PC-9 (cell line): ENCODE measurements at regions not wholly inside any gene's neighbourhood (a gene's known extent, or its start where the extent isn't known, plus 50 kb on each side); places are given as distances from the start of the nearest gene placed in this dataset.

Experiments used
- BruUV-seq: library from RNA; stranded (reverse); fragments of 400-500 nt; replicated peaks from 2 replicates; lab custom pipeline; 2021; lab: Mats Ljungman, UMichigan
- CTCF ChIA-PET: fragments of 300-600 bp; sonication (Branson Sonifier 250); formaldehyde crosslinking; loops from one replicate; lab custom pipeline; 2022; ENCODE audit warnings: antibody characterized with exemption; lab: Charles Lee
- POLR2A ChIA-PET: fragments of 300-600 bp; sonication (Branson Sonifier 250); formaldehyde crosslinking; loops from one replicate; lab custom pipeline; 2022; ENCODE audit warnings: antibody characterized with exemption; ENCODE audit not compliant: unreplicated experiment; lab: Charles Lee
- DNase-seq, 2 experiments: peaks; one replicate each; pipeline versions ENCODE4 v3.0.0 to v3.0.0-alpha.2; 2015 to 2022; ENCODE audit warnings: mixed read lengths in 1 of 2
- H2AFZ ChIP-seq: fragments of 200-600 bp; sonication (generic); 2 replicates; pipeline ENCODE4 v1.8.1; 2017; ENCODE audit warnings: antibody characterized with exemption
- H3F3A ChIP-seq: fragments of 200-600 bp; sonication (generic); 2 replicates; pipeline ENCODE4 v1.8.1; 2017; ENCODE audit warnings: antibody characterized with exemption, mild to moderate bottlenecking, low read depth; ENCODE audit not compliant: insufficient read depth
- H3K27ac ChIP-seq: fragments of 200-600 bp; sonication (generic); 2 replicates; pipeline ENCODE4 v1.6.1; 2016; ENCODE audit warnings: mixed run types
- H3K27me3 ChIP-seq: fragments of 200-600 bp; sonication (generic); 2 replicates; pipeline ENCODE4 v1.6.1; 2016; ENCODE audit warnings: low read depth, mixed run types; ENCODE audit not compliant: insufficient read depth
- H3K36me3 ChIP-seq: fragments of 200-600 bp; sonication (generic); 2 replicates; pipeline ENCODE4 v1.6.1; 2016; ENCODE audit warnings: low read depth, mixed run types
- H3K4me1 ChIP-seq: fragments of 200-600 bp; sonication (generic); replicated peaks from 2 replicates; pipeline ENCODE4 v1.6.1; 2016; ENCODE audit warnings: mixed run types; ENCODE audit not compliant: insufficient read depth
- H3K4me2 ChIP-seq: fragments of 200-600 bp; sonication (generic); 2 replicates; pipeline ENCODE4 v1.6.1; 2017; ENCODE audit warnings: mixed run types
- H3K4me3 ChIP-seq: fragments of 200-600 bp; sonication (generic); 2 replicates; pipeline ENCODE4 v1.6.1; 2016; ENCODE audit warnings: mixed run types
- H3K79me2 ChIP-seq: fragments of 200-600 bp; sonication (generic); 2 replicates; pipeline ENCODE4 v1.6.1; 2017; ENCODE audit warnings: low read depth, mixed run types
- H3K9me2 ChIP-seq: fragments of 200-600 bp; sonication (generic); 2 replicates; pipeline ENCODE4 v1.8.1; 2017; ENCODE audit warnings: mild to moderate bottlenecking; ENCODE audit not compliant: insufficient read depth
- H3K9me3 ChIP-seq: fragments of 200-600 bp; sonication (generic); 2 replicates; pipeline ENCODE4 v1.8.1; 2016; ENCODE audit warnings: low read depth; ENCODE audit not compliant: insufficient read depth
- H4K20me1 ChIP-seq: fragments of 200-600 bp; sonication (generic); 2 replicates; pipeline ENCODE4 v1.8.1; 2017; ENCODE audit not compliant: insufficient read depth
- EZH2 ChIP-seq: fragments of 200-600 bp; sonication (generic); IDR thresholded peaks from 2 replicates; pipeline ENCODE4 v1.8.0; 2017; ENCODE audit warnings: antibody characterized with exemption, low read depth
- intact Hi-C: fragments of 100-400 bp; cut with micrococcal nuclease; formaldehyde crosslinking; loops from one replicate; pipeline ENCODE4 v1.10.0; 2022; ENCODE audit not compliant: unreplicated experiment
- TF ChIP-seq, protein P1 (sequence below): fragments of 200-600 bp; sonication (generic); conservative IDR thresholded peaks from 2 replicates; pipeline ENCODE4 v1.6.1; 2017; ENCODE audit warnings: mixed run types, antibody characterized with exemption, mild to moderate bottlenecking, moderate library complexity

DNA sequence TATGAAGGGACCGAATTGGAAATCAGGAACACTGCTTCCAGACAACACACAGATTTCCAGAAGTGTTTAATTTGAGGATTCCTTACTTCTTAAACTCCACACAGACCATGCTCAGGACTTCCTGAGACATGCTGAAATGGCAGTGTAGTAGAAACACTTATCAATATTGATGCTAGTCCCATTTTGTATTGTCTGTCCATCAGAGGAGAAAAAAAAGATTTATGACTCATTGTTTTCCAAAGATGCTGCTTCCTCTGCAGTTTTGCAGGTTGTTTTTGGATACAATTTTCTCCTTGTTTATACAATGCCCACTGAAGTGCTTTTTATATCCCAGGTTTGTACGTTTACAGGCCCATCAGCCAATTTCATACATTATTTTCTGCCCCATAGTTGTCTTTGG lies 68.3 kb upstream of the TANC2 start:
- Histone ChIP-seq H3K9me3 (no peaks in the 10 kb centered on the region), H3K4me2 (peak overlapping the region; percentile 37), H3K9me2 (no peaks in the 10 kb centered on the region), H3K27ac (no peak overlapping the region), H3K27me3 (no peaks in the 10 kb centered on the region), H4K20me1 (no peaks in the 10 kb centered on the region), H3F3A (peaks cover 33% of the 10 kb centered on the region; the same call in 1 of the 2 replicates), H3K36me3 (no peaks in the 10 kb centered on the region), H3K79me2 (no peaks in the 10 kb centered on the region), H3K4me1 (peaks cover 25% of the 10 kb centered on the region), H2AFZ (no peak overlapping the region), H3K4me3 (no peak overlapping the region)
- TF ChIP-seq, protein P1, sequence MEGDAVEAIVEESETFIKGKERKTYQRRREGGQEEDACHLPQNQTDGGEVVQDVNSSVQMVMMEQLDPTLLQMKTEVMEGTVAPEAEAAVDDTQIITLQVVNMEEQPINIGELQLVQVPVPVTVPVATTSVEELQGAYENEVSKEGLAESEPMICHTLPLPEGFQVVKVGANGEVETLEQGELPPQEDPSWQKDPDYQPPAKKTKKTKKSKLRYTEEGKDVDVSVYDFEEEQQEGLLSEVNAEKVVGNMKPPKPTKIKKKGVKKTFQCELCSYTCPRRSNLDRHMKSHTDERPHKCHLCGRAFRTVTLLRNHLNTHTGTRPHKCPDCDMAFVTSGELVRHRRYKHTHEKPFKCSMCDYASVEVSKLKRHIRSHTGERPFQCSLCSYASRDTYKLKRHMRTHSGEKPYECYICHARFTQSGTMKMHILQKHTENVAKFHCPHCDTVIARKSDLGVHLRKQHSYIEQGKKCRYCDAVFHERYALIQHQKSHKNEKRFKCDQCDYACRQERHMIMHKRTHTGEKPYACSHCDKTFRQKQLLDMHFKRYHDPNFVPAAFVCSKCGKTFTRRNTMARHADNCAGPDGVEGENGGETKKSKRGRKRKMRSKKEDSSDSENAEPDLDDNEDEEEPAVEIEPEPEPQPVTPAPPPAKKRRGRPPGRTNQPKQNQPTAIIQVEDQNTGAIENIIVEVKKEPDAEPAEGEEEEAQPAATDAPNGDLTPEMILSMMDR, result no peak
- no peak for TF ChIP-seq EZH2
- intact Hi-C loops, result loop anchor here (10.0 kb wide), 2 partner anchors 73 to 193 kb away; no protein-coding TSS in a partner anchor
- CTCF ChIA-PET, result no interaction called here
- POLR2A ChIA-PET, result no interaction called here
- DNase-seq, result no peak
- BruUV-seq, result no TSS peak

DNA sequence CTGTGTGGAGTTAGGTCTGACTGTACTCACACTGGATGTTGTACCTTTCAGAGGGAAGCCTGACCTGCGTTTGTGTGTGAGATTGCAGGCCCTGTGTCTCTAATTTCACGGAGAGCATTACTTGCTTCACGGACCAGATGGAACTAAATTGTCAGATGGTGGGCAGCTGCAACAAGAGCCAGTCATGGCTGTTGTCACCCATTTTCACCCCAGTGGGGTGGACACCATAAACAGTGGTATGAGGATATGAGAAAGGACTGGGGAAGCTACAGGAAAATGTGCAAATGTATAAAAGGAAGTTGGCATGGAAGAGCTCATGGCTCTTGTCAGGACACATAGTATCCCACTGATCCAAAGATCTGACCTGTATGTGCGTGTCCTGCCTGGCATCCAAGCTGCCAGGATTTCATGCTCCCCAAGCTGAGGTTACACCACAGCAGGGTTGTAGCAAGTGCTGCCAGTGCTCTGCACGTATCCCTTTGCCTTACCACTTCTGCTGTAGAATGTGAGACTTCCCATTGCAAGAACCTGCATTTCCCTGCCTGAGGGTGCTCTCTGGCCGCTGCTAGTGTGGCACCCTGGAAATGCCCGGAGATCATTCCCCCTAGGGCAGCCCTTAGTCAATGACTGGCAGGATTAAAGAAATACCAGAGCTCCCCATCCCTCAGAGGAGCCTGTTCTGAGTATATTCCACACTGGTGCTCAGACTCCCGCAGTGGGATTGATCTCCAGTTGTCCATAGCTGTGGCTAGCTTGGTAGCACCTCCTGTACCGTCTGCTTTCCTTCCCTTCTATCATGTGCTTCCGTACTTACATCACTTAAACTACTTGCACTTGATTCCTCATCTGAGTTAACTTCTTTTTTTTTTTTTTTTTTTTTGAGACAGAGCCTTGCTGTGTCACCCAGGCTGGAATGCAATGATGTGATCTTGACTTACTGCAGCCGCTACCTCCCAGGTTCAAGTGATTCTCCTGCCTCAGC lies 70.4 kb upstream of the TANC2 start:
- Histone ChIP-seq H3K4me3 (no peak overlapping the region), H3K36me3 (no peaks in the 10 kb centered on the region), H3K27ac (no peak overlapping the region), H3K79me2 (no peaks in the 10 kb centered on the region), H3K4me1 (peaks cover 39% of the 10 kb centered on the region), H3F3A (peaks cover 40% of the 10 kb centered on the region; the same call in 1 of the 2 replicates), H4K20me1 (no peaks in the 10 kb centered on the region), H2AFZ (no peak overlapping the region), H3K9me2 (no peaks in the 10 kb centered on the region), H3K9me3 (no peaks in the 10 kb centered on the region), H3K27me3 (no peaks in the 10 kb centered on the region), H3K4me2 (no peak overlapping the region)
- no TSS peak for BruUV-seq
- DNase-seq, result peak in 1 of 2 experiments; percentile 24
- TF ChIP-seq, protein P1, result no peak
- TF ChIP-seq EZH2, result no peak
- intact Hi-C loops, result loop anchor here (10.0 kb wide), 2 partner anchors 71 to 191 kb away; no protein-coding TSS in a partner anchor
- ChIA-PET POLR2A (interaction anchor here (0.7 kb wide), 1 partner anchor 159 kb away, joined by 17 read pairs; no protein-coding TSS in a partner anchor), CTCF (interaction anchor here (0.5 to 0.7 kb wide), 3 partner anchors 69 to 223 kb away, joined by 3 to 5 read pairs (median 3); no protein-coding TSS in a partner anchor)

DNA sequence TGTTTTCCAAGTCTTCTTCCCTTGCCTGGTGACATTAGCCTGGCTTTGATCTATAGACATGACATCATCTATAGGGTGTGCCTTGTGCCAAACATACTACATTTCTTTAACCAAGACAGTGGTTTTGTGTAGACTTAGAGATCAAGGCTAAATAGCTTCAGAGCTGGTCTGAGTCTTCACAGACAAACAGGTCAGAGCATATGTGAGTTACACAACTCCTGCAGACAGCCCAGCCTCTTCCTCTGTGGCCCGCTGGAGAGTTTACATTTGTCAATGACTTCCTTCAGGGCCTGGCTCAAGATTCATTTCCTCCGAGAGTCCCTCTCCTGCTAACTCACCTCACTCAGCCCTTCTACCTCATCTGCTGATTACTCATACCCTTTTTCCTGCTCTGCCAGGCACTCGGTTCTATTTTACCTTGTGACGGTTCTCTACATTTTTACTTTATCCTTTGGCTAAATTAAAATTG lies 73.1 kb upstream of the TANC2 start:
- Histone ChIP-seq H4K20me1 (no peaks in the 10 kb centered on the region), H3F3A (peaks cover 39% of the 10 kb centered on the region), H3K4me1 (peaks cover 46% of the 10 kb centered on the region), H3K9me3 (peaks cover 15% of the 10 kb centered on the region), H3K27me3 (no peaks in the 10 kb centered on the region), H3K36me3 (no peaks in the 10 kb centered on the region), H3K79me2 (no peaks in the 10 kb centered on the region), H3K4me2 (peak overlapping the region; percentile 52), H3K9me2 (no peaks in the 10 kb centered on the region), H3K27ac (peak overlapping the region; percentile 81), H2AFZ (0 out of 2 replicates have a peak overlapping the region, but pooled peaks have one; percentile 45), H3K4me3 (no peak overlapping the region; the same call in 1 of the 2 replicates)
- CTCF ChIA-PET, result interaction anchor here (0.6 kb wide), 1 partner anchor 76 kb away, joined by 4 read pairs; no protein-coding TSS in a partner anchor
- no TSS peak for BruUV-seq
- TF ChIP-seq EZH2, result no peak
- TF ChIP-seq, protein P1, result no peak
- DNase-seq, result peak; percentile 70 to 95
- POLR2A ChIA-PET, result interaction anchor here (0.6 kb wide), 2 partner anchors 15 to 74 kb away, joined by 7 to 9 read pairs; no protein-coding TSS in a partner anchor
- intact Hi-C loops, result loop anchor here (10.0 kb wide), 2 partner anchors 68 to 188 kb away; no protein-coding TSS in a partner anchor
